Anterior cingulate cortex (tissue), 58 donors: ENCODE measurements at regions not wholly inside any gene's neighbourhood (a gene's known extent, or its start where the extent isn't known, plus 50 kb on each side); places are given as distances from the start of the nearest gene placed in this dataset.

Source experiments
- DNase-seq, 58 donors: peaks; one replicate each; lab custom pipeline; 2025; lab: John Stamatoyannopoulos, UW

- no peak for DNase-seq
Observed at GRCh38 chr2:28694364-28694763, 57.3 kb upstream of the PPP1CB start.

DNA sequence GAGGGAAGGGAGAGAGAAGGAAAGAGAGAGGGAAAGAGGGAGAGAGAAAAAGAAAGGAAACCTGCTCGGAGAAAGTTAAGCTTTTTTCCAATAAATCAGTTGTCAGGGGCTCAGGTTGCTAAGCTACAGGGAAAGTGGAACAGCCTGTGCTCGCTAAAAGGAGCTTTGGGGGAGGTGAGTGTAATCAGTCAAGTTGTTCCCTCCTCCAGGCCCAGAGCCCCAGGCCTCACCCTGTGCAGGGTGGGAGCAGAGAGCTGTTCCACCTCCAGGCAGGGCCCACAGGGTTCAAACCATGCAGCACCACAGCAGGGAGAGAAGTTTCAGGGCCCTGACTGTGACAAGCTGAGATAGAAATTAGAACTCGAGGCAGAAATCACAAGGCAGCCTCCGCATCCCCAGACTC lies 56.4 kb upstream of the PPP1CB start:
- DNase-seq = peak in 40 of 58 donors; percentile 1 to 79 (median 25)

DNA sequence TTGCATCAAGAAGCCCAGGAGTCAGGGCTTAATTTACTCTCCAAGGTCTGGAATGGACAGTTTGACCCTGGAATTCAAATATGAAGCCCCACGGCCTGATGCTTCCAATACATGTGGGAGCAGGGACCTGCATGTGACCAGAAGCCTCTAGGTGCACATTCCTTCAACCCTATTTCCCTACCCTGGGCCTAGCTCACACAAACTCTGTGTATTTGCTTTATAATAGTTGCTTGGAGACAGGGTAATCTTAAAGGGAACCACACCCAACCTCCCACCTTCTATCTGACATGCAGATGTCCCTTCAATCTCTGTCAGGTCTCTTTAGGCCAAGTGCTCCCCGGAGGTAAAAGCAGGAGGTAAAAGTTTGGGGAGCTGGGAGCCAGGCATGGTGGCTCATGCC lies 55.4 kb upstream of the PPP1CB start:
- no peak for DNase-seq

DNA sequence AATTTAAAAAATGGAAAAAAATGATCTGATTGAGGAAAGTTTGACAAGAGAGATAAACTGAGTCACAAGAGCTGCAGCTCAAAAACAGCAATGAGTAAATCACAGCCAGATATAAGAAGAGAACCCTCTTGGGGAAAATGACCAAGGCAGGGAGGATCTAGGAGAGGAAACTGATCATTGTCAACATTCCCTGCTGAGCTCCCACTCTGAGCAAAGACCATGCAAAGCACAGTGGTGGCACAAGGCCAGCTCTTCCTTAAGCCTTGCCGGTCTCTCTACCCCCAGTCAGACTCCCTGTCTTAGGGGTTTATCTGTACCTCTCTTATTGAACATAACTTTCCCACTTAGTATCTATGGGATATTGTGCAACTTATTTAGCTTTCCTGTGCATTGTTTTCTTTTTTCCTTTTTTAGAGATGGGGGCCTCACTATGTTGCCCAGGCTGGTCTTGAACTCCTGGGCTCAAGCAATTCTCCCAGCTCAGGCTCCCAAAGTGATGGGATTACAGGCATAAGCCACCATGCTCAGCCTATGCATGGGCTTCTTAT lies 54.0 kb upstream of the PPP1CB start:
- no peak for DNase-seq

DNA sequence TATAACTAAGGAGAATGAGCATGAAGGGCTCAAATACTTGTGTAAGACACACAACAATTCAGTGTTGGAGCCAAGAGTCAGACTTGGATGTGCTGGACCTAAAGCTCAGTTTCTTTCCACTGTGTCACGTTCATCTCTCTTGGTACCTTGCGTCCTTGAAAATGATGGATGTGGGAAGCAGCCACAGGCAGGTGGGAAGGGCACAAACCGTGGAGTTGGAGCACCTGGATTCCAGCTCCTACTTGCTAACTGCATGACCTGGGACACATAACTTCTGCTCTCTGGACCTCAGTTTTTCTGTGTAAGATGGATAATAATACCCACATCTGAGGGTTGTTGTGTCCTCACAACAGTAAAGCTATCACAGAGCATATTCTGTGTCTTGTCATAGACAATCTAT lies 53.1 kb upstream of the PPP1CB start:
- no peak for DNase-seq
